ENCODE measurements at regions not wholly inside any gene's neighbourhood (a gene's known extent, or its start where the extent isn't known, plus 50 kb on each side); places are given as distances from the start of the nearest gene placed in this dataset.
"Not testable (repeated sequence)": the region's sequence is repeated elsewhere in the genome, so short reads cannot be mapped to it uniquely, and the experiment has no call there.

- peaks cover 11% of the 10 kb centered on the region for H3K9me3 Mint-ChIP-seq
- no peak for DNase-seq
- ATAC-seq, result no peak
- no peaks in the 10 kb centered on the region for H3K27me3 Mint-ChIP-seq
- H3K36me3 Mint-ChIP-seq (ENCODE audit: low read depth), result no peaks in the 10 kb centered on the region
- H3K4me1 Mint-ChIP-seq, result no peaks in the 10 kb centered on the region
- H3K4me3 Mint-ChIP-seq, result no peak overlapping the region
- H3K27ac Mint-ChIP-seq, result no peak overlapping the region
These were observed 1780.5 kb downstream of the LRRC4C start for GRCh38 chr11:39678996-39679395.

- no peak for DNase-seq
- ATAC-seq, result no peak
- Mint-ChIP-seq H3K27me3 (no peaks in the 10 kb centered on the region), H3K4me3 (no peak overlapping the region), H3K9me3 (no peaks in the 10 kb centered on the region), H3K27ac (no peak overlapping the region), H3K4me1 (no peaks in the 10 kb centered on the region), H3K36me3 (ENCODE audit: low read depth) (no peaks in the 10 kb centered on the region)
These were observed 1784.3 kb downstream of the LRRC4C start for GRCh38 chr11:39675171-39675570.

GRCh38 chr11:39674761-39675160 lies 1784.7 kb downstream of the LRRC4C start:
- Mint-ChIP-seq H3K27ac (no peak overlapping the region), H3K27me3 (no peaks in the 10 kb centered on the region), H3K36me3 (ENCODE audit: low read depth) (no peaks in the 10 kb centered on the region), H3K9me3 (no peaks in the 10 kb centered on the region), H3K4me1 (no peaks in the 10 kb centered on the region), H3K4me3 (no peak overlapping the region)
- DNase-seq (no peak), ATAC-seq (no peak)

GRCh38 chr11:39674024-39674423 lies 1785.4 kb downstream of the LRRC4C start:
- Mint-ChIP-seq H3K9me3 (no peaks in the 10 kb centered on the region), H3K36me3 (ENCODE audit: low read depth) (no peaks in the 10 kb centered on the region), H3K27me3 (no peaks in the 10 kb centered on the region), H3K4me1 (no peaks in the 10 kb centered on the region), H3K4me3 (no peak overlapping the region), H3K27ac (no peak overlapping the region)
- ATAC-seq (no peak), DNase-seq (no peak)

- ATAC-seq, result no peak
- Mint-ChIP-seq H3K27ac (no peak overlapping the region), H3K27me3 (no peaks in the 10 kb centered on the region), H3K9me3 (peaks cover 18% of the 10 kb centered on the region), H3K4me3 (no peak overlapping the region), H3K4me1 (no peaks in the 10 kb centered on the region), H3K36me3 (ENCODE audit: low read depth) (no peaks in the 10 kb centered on the region)
- DNase-seq, result no peak
These were observed 1790.8 kb downstream of the LRRC4C start for GRCh38 chr11:39668640-39669039.

- ATAC-seq (no peak), DNase-seq (no peak)
- Mint-ChIP-seq H3K27me3 (no peaks in the 10 kb centered on the region), H3K9me3 (peaks cover 35% of the 10 kb centered on the region), H3K4me3 (no peak overlapping the region), H3K4me1 (no peaks in the 10 kb centered on the region), H3K27ac (no peak overlapping the region), H3K36me3 (ENCODE audit: low read depth) (no peaks in the 10 kb centered on the region)
These were observed 1795.4 kb downstream of the LRRC4C start for GRCh38 chr11:39664023-39664422.

- Mint-ChIP-seq H3K27ac (no peak overlapping the region), H3K27me3 (no peaks in the 10 kb centered on the region), H3K9me3 (peaks cover 35% of the 10 kb centered on the region), H3K4me1 (no peaks in the 10 kb centered on the region), H3K36me3 (ENCODE audit: low read depth) (no peaks in the 10 kb centered on the region), H3K4me3 (no peak overlapping the region)
- DNase-seq (no peak), ATAC-seq (no peak)
These were observed 1797.6 kb downstream of the LRRC4C start for GRCh38 chr11:39661890-39662289.

GRCh38 chr11:39651857-39652461 lies 1807.5 kb downstream of the LRRC4C start:
- H3K4me3 Mint-ChIP-seq, result no peak overlapping the region
- DNase-seq (no peak), ATAC-seq (no peak)
- H3K36me3 Mint-ChIP-seq (ENCODE audit: low read depth), result no peaks in the 10 kb centered on the region
- no peak overlapping the region for H3K27ac Mint-ChIP-seq
- no peaks in the 10 kb centered on the region for H3K4me1 Mint-ChIP-seq
- peaks cover 6% of the 10 kb centered on the region for H3K9me3 Mint-ChIP-seq
- no peaks in the 10 kb centered on the region for H3K27me3 Mint-ChIP-seq

GRCh38 chr11:39641751-39642150 lies 1817.7 kb downstream of the LRRC4C start:
- ATAC-seq, result no peak
- Mint-ChIP-seq H3K27me3 (no peaks in the 10 kb centered on the region), H3K36me3 (ENCODE audit: low read depth) (no peaks in the 10 kb centered on the region), H3K4me3 (no peak overlapping the region), H3K4me1 (no peaks in the 10 kb centered on the region), H3K9me3 (peaks cover 31% of the 10 kb centered on the region), H3K27ac (no peak overlapping the region)
- DNase-seq, result no peak

- no peak for ATAC-seq
- no peaks in the 10 kb centered on the region for H3K36me3 Mint-ChIP-seq (ENCODE audit: low read depth)
- no peak for DNase-seq
- H3K4me1 Mint-ChIP-seq, result no peaks in the 10 kb centered on the region
- no peak overlapping the region for H3K27ac Mint-ChIP-seq
- H3K27me3 Mint-ChIP-seq, result no peaks in the 10 kb centered on the region
- H3K4me3 Mint-ChIP-seq, result no peak overlapping the region
- peaks cover 12% of the 10 kb centered on the region for H3K9me3 Mint-ChIP-seq
These were observed 1829.1 kb downstream of the LRRC4C start for GRCh38 chr11:39630365-39630764.

- no peak overlapping the region for H3K4me3 Mint-ChIP-seq
- H3K9me3 Mint-ChIP-seq, result peaks cover 6% of the 10 kb centered on the region
- H3K27me3 Mint-ChIP-seq, result no peaks in the 10 kb centered on the region
- DNase-seq (no peak), ATAC-seq (no peak)
- H3K4me1 Mint-ChIP-seq, result no peaks in the 10 kb centered on the region
- no peaks in the 10 kb centered on the region for H3K36me3 Mint-ChIP-seq (ENCODE audit: low read depth)
- H3K27ac Mint-ChIP-seq, result no peak overlapping the region
These were observed 1831.1 kb downstream of the LRRC4C start for GRCh38 chr11:39628311-39628710.

- H3K27me3 Mint-ChIP-seq; DNase-seq; H3K4me1 Mint-ChIP-seq; H3K27ac Mint-ChIP-seq; H3K4me3 Mint-ChIP-seq; H3K36me3 Mint-ChIP-seq (ENCODE audit: low read depth); ATAC-seq: not testable (repeated sequence)
- H3K9me3 Mint-ChIP-seq, result peaks cover 19% of the 10 kb centered on the region
These were observed 1839.1 kb downstream of the LRRC4C start for GRCh38 chr11:39620309-39620708.

- H3K9me3 Mint-ChIP-seq, result peaks cover 28% of the 10 kb centered on the region
These were observed 1841.5 kb downstream of the LRRC4C start for GRCh38 chr11:39617971-39618370.

GRCh38 chr11:39589391-39589790 lies 1870.1 kb downstream of the LRRC4C start:
- DNase-seq (no peak), ATAC-seq (no peak)
- Mint-ChIP-seq H3K9me3 (no peaks in the 10 kb centered on the region), H3K36me3 (ENCODE audit: low read depth) (no peaks in the 10 kb centered on the region), H3K27ac (no peak overlapping the region), H3K27me3 (no peaks in the 10 kb centered on the region), H3K4me1 (no peaks in the 10 kb centered on the region), H3K4me3 (no peak overlapping the region)

More at GRCh38 chr11:39617971-39618370, 1841.5 kb downstream of the LRRC4C start:
- Mint-ChIP-seq H3K36me3 (ENCODE audit: low read depth) (no peaks in the 10 kb centered on the region), H3K27ac (no peak overlapping the region), H3K4me1 (no peaks in the 10 kb centered on the region), H3K4me3 (no peak overlapping the region), H3K27me3 (no peaks in the 10 kb centered on the region)
- ATAC-seq (no peak), DNase-seq (no peak)

- no peak for DNase-seq
- H3K36me3 Mint-ChIP-seq (ENCODE audit: low read depth), result no peaks in the 10 kb centered on the region
- H3K27me3 Mint-ChIP-seq, result no peaks in the 10 kb centered on the region
- no peak overlapping the region for H3K27ac Mint-ChIP-seq
- H3K4me3 Mint-ChIP-seq, result no peak overlapping the region
- peaks cover 5% of the 10 kb centered on the region for H3K9me3 Mint-ChIP-seq
- ATAC-seq, result no peak
- no peaks in the 10 kb centered on the region for H3K4me1 Mint-ChIP-seq
These were observed 1873.4 kb downstream of the LRRC4C start for GRCh38 chr11:39586036-39586435.

GRCh38 chr11:39571081-39571480 lies 1888.4 kb downstream of the LRRC4C start:
- Mint-ChIP-seq H3K27me3 (no peaks in the 10 kb centered on the region), H3K36me3 (ENCODE audit: low read depth) (no peaks in the 10 kb centered on the region), H3K4me1 (no peaks in the 10 kb centered on the region), H3K4me3 (no peak overlapping the region), H3K27ac (no peak overlapping the region), H3K9me3 (peaks cover 16% of the 10 kb centered on the region)
- ATAC-seq (no peak), DNase-seq (no peak)
